ENCODE measurements at regions not wholly inside any gene's neighbourhood (a gene's known extent, or its start where the extent isn't known, plus 50 kb on each side); places are given as distances from the start of the nearest gene placed in this dataset.

DNA sequence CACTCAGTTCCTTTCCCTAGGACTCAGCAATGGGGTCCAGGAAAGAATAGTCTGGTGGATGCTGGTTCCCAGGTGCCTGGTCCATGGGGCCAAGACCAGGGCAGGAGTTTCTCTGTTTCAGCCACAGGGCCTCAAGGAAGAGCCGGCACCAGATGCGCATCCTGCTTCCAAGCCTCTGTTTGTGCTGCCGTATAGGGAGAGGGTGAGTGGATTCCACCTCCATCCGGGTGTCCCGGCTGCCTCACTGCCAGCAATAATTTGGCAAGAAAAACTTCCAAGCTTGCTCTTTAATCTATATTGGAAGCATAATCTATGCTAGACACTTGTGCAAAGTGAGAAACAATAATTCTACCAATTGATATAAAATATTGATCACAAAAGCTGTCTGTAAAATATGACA, 261.2 kb upstream of the HS6ST1 start:
- DNase-seq (ENCODE audit: low read depth, low spot score): no peak
- ChIA-PET CTCF (no interaction called here), POLR2A (no interaction called here)
- H3K4me3 ChIP-seq (ENCODE audit: low read depth, low read length): no peak overlapping the region
- TF ChIP-seq, protein P1, sequence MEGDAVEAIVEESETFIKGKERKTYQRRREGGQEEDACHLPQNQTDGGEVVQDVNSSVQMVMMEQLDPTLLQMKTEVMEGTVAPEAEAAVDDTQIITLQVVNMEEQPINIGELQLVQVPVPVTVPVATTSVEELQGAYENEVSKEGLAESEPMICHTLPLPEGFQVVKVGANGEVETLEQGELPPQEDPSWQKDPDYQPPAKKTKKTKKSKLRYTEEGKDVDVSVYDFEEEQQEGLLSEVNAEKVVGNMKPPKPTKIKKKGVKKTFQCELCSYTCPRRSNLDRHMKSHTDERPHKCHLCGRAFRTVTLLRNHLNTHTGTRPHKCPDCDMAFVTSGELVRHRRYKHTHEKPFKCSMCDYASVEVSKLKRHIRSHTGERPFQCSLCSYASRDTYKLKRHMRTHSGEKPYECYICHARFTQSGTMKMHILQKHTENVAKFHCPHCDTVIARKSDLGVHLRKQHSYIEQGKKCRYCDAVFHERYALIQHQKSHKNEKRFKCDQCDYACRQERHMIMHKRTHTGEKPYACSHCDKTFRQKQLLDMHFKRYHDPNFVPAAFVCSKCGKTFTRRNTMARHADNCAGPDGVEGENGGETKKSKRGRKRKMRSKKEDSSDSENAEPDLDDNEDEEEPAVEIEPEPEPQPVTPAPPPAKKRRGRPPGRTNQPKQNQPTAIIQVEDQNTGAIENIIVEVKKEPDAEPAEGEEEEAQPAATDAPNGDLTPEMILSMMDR (IDR thresholded peaks at IDR 0.05; ENCODE audit: insufficient read depth, low read length, missing control alignments): no peak

DNA sequence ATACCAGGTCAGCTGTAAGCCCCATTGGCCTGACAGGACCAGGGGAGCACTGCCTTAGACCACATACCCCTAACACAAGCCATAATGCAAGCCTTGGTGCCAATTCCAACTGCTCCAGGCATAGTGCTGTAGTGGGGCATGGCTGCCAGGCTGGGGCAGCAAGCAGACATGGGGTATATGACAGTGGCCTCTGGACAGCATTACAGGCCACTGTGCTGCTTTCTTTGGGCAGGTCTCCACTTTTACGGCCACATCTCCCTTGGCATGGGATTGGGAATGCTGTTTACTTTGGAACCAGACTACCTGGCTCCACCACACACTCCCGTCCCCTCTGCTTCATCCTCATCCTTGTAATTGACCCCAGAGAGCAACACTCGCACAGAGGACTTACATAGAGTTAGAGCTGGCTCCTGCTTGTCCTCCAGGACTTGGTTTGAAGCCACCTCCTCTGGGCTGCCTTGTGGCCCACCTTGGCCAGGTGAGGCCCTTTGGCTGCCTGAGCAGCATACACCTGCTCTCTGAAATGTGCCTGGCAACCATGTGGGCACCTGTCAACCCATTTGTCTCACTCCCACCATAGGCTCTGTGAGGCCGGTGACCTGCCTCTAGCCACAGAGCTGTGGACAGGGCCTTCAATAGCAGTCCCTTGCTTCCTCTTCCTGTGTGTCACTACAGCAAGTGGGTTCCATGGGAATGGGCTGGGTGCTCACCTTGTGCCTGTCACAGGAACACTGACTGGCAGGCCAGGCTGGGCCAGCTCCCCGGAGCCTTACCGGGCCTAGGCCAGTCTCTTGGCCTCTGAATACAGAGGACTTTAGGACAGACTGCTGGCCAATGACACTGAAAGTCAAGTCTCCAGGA, 262.6 kb upstream of the HS6ST1 start:
- no peak overlapping the region for H3K4me3 ChIP-seq (ENCODE audit: low read depth, low read length)
- TF ChIP-seq, protein P1 (IDR thresholded peaks at IDR 0.05; ENCODE audit: insufficient read depth, low read length, missing control alignments): no peak
- POLR2A ChIA-PET: no interaction called here
- CTCF ChIA-PET: no interaction called here
- no peak for DNase-seq (ENCODE audit: low read depth, low spot score)

DNA sequence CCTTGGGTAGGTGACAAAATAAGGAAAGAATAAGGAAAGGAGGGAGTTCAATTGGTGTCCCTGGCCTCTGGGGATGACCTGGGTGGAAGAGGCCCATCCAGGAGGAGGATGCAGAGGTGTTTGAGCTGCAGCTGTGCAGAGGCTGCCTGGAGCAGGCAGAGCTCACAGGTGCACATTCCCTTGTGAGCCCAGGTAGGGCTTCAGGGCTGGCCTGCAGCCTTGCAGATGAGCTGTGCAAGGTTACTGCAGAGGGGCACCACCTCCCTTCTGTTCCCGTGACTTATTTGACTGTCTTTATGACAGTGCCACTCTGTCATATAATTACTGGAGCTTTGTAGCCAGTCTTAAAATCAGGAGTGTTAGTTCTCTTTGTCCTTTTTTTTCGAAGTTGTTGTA, 263.2 kb upstream of the HS6ST1 start:
- no peak for DNase-seq (ENCODE audit: low read depth, low spot score)
- ChIA-PET CTCF (no interaction called here), POLR2A (no interaction called here)
- no peak overlapping the region for H3K4me3 ChIP-seq (ENCODE audit: low read depth, low read length)
- TF ChIP-seq, protein P1 (IDR thresholded peaks at IDR 0.05; ENCODE audit: insufficient read depth, low read length, missing control alignments): no peak

DNA sequence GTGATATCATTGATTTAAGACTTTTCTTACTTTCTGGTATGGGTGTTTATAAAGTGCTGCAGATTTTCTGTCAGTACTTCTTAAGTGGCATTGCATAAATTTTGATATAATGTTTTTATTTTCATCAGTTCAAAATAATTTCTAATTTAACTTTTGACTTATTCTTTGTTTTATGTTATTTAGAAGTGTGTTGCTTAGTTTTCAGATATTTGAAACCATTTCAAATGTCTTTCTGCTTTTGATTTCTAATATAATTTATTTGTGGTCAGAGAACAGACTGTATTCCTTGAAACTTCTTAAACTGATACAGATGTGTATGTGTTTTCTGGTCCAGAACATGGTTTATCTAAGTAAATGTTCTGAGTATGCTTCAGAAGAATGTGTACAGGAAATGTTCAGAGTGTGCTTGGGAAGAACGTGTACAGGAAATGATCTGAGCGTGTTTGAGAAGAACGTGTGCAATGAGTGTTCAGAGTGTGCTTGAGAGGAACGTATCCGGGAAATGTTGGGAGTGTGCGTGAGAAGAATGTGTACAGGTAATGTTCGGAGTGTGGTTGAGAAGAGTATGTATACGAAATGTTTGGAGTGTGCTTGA, 265.7 kb upstream of the HS6ST1 start:
- POLR2A ChIA-PET: no interaction called here
- H3K4me3 ChIP-seq (ENCODE audit: low read depth, low read length): no peak overlapping the region
- CTCF ChIA-PET: no interaction called here
- peak; percentile 65 for DNase-seq (ENCODE audit: low read depth, low spot score)
- TF ChIP-seq, protein P1 (IDR thresholded peaks at IDR 0.05; ENCODE audit: insufficient read depth, low read length, missing control alignments): no peak

DNA sequence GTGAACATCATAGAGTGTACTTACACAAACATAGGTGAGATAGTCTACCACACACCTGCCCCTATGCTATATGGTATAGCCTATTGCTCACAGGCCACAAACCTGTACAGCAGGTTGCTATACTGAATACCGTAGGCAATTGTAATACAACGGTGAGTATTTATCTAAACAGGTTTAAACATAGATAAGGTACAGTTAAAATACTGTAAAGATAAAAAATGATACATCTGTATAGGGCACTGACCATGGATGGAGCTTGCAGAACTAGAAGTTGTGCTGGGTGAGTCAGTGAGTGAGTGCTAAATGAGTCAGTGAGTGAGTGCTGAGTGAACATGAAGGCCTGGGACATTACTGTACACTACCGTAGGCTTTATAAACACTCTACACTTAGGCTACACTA, 267.0 kb upstream of the HS6ST1 start:
- DNase-seq (ENCODE audit: low read depth, low spot score): peak; percentile 63
- no peak overlapping the region for H3K4me3 ChIP-seq (ENCODE audit: low read depth, low read length)
- ChIA-PET CTCF (interaction anchor here (1.0 kb wide), 1 partner anchor 12 kb away, joined by 4 read pairs; no protein-coding TSS in a partner anchor), POLR2A (interaction anchor here (0.7 kb wide), 1 partner anchor 48 kb away, joined by 3 read pairs; no protein-coding TSS in a partner anchor)
- TF ChIP-seq, protein P1 (IDR thresholded peaks at IDR 0.05; ENCODE audit: insufficient read depth, low read length, missing control alignments): no peak

DNA sequence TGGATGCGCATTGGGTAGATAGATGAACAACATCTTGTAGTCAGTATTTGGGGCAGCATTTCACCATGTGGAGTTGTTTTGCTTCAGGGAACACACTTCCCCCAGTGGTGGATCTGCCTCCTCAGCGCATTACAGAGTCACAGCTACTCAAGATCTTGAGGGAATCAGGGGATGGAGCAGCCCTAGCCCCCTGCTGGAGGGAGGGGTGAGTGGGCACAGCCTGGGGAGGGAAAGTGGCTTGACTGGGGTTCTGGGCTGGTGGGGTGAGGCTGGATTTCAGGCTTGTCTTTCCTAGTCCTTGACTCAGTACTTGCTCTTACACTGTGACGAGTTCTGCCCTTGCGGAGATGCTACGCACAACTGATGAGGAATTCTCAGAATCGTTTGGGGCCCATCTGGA, 271.0 kb upstream of the HS6ST1 start:
- no peak overlapping the region for H3K4me3 ChIP-seq (ENCODE audit: low read depth, low read length)
- DNase-seq (ENCODE audit: low read depth, low spot score): no peak
- ChIA-PET CTCF (no interaction called here), POLR2A (no interaction called here)
- TF ChIP-seq, protein P1 (IDR thresholded peaks at IDR 0.05; ENCODE audit: insufficient read depth, low read length, missing control alignments): no peak

Data from AG04449 (cell line).